Gastrocnemius medialis (tissue), 4 donors: ENCODE measurements at regions not wholly inside any gene's neighbourhood (a gene's known extent, or its start where the extent isn't known, plus 50 kb on each side); places are given as distances from the start of the nearest gene placed in this dataset.

Source experiments
- POLR2A ChIP-seq, 2 donors: fragments of 450-650 bp; IDR thresholded peaks; one replicate each; pipeline ENCODE4 v1.6.1; 2017; ENCODE audit warnings: antibody characterized with exemption in 2 of 2, mild to moderate bottlenecking in 2 of 2, moderate library complexity in 2 of 2
- TF ChIP-seq, protein P1 (sequence below), 5 experiments: fragments of 450-650 bp in 3 of 5; fragments of 200-600 bp in 2 of 5; sonication (generic) in 2 of 5; IDR thresholded peaks in 4 of 5; conservative IDR thresholded peaks in 1 of 5; 1 replicate in 4 of 5; 2 replicates in 1 of 5; pipeline ENCODE4 v1.5.1; 2016 to 2019; ENCODE audit warnings: antibody characterized with exemption in 5 of 5, mild to moderate bottlenecking in 3 of 5, moderate library complexity in 3 of 5

DNA sequence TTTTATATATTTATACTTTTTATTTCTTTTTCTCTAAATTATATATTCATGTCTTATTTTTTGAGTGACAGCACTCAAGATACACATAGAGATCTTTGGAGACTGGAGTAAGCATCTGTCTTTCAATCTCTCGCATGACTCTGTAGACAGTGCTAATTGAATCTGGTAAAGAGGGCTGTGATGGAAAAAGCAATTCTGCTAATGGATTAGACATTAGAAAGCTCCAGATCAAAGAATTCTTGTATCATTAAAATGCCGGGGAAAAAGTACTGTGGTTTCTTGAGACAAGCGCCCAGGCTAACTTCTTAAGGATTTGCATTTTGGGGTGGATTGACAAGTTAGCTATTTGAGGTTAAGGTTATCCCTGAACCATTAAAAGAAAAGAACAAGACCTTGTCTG lies 383.1 kb upstream of the TNP1 start:
- TF ChIP-seq, protein P1, sequence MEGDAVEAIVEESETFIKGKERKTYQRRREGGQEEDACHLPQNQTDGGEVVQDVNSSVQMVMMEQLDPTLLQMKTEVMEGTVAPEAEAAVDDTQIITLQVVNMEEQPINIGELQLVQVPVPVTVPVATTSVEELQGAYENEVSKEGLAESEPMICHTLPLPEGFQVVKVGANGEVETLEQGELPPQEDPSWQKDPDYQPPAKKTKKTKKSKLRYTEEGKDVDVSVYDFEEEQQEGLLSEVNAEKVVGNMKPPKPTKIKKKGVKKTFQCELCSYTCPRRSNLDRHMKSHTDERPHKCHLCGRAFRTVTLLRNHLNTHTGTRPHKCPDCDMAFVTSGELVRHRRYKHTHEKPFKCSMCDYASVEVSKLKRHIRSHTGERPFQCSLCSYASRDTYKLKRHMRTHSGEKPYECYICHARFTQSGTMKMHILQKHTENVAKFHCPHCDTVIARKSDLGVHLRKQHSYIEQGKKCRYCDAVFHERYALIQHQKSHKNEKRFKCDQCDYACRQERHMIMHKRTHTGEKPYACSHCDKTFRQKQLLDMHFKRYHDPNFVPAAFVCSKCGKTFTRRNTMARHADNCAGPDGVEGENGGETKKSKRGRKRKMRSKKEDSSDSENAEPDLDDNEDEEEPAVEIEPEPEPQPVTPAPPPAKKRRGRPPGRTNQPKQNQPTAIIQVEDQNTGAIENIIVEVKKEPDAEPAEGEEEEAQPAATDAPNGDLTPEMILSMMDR (IDR thresholded peaks at IDR 0.05 in 4 of 5, conservative IDR thresholded peaks at IDR 0.05 in 1 of 5) = no peak
- TF ChIP-seq POLR2A (IDR thresholded peaks at IDR 0.05) = no peak
